BE2C (cell line): ENCODE measurements at regions not wholly inside any gene's neighbourhood (a gene's known extent, or its start where the extent isn't known, plus 50 kb on each side); places are given as distances from the start of the nearest gene placed in this dataset.
"Not testable (repeated sequence)": the region's sequence is repeated elsewhere in the genome, so short reads cannot be mapped to it uniquely, and the experiment has no call there.

Experiments
- DNase-seq: peaks from one replicate; pipeline ENCODE4 v3.0.0-alpha.2; 2020
- H3K27me3 ChIP-seq: fragments of 250-450 bp; sonication (Bioruptor Pico); 2 replicates; pipeline ENCODE4 v1.5.1; 2020; ENCODE audit warnings: mild to moderate bottlenecking
- H3K36me3 ChIP-seq: fragments of 250-450 bp; sonication (Bioruptor Pico); 2 replicates; pipeline ENCODE4 v1.5.1; 2020; ENCODE audit warnings: mild to moderate bottlenecking
- H3K4me1 ChIP-seq: fragments of 250-450 bp; sonication (Bioruptor Pico); 2 replicates; pipeline ENCODE4 v1.5.1; 2020
- H3K4me3 ChIP-seq: 2 replicates; pipeline ENCODE4 v1.5.1; 2011; ENCODE audit warnings: low read depth, low read length
- H3K9me3 ChIP-seq: fragments of 250-450 bp; sonication (Bioruptor Pico); 2 replicates; pipeline ENCODE4 v1.5.1; 2020
- CTCF ChIP-seq: IDR thresholded peaks from 2 replicates; pipeline ENCODE4 v1.5.1; 2012; ENCODE audit warnings: mild to moderate bottlenecking, low read depth, low read length

GRCh38 chr9:24009322-24009721 lies 183.3 kb upstream of the ELAVL2 start:
- no peak for DNase-seq
- TF ChIP-seq CTCF, result no peak
- no peak overlapping the region for H3K4me3 ChIP-seq
- no peaks in the 10 kb centered on the region for H3K36me3 ChIP-seq
- H3K4me1 ChIP-seq, result no peaks in the 10 kb centered on the region
- no peaks in the 10 kb centered on the region for H3K27me3 ChIP-seq
- H3K9me3 ChIP-seq, result no peaks in the 10 kb centered on the region

- Histone ChIP-seq H3K4me1 (no peaks in the 10 kb centered on the region), H3K27me3 (no peaks in the 10 kb centered on the region), H3K9me3 (no peaks in the 10 kb centered on the region), H3K36me3 (no peaks in the 10 kb centered on the region), H3K4me3 (no peak overlapping the region)
- DNase-seq, result no peak
- TF ChIP-seq CTCF, result no peak
These were observed 181.1 kb upstream of the ELAVL2 start for GRCh38 chr9:24007185-24007584.

DNA sequence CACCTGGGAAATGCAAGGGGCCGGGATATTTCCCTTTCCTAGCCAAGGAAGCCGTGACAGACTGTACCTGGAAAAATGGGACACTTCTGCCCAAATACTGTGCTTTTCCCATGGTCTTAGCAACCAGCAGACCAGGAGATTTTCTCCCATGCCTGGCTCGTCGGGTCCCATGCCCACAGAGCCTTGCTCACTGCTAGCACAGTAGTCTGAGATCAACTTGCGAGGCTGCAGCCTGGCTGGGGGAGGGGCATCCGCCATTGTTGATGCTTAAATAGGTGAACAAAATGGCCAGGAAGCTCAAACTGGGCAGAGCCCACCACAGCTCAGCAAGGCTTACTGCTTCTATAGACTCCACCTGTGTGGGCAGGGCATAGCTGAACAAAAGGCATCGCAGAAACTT lies 165.8 kb upstream of the ELAVL2 start:
- H3K27me3 ChIP-seq, H3K9me3 ChIP-seq, H3K36me3 ChIP-seq, DNase-seq, H3K4me1 ChIP-seq, H3K4me3 ChIP-seq: not testable (repeated sequence)

DNA sequence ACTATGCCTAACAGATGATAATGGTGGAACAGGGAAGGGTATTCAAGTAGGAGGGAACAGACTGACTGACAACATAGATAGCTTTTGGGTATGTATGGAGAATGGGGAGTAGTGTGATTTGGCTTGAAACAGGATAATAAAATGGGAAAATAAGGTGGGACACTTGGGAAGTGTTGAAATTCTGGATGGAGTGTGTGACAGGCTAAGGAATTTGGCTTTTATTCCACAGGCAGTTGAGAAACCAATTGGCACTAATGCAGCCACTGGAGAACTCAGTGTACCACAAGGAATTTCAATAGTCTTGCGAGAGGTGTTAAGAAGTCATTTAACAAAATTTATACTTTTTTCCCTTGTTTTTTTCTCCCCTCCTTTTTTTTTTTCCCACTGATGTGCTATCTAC lies 153.5 kb upstream of the ELAVL2 start:
- no peaks in the 10 kb centered on the region for H3K9me3 ChIP-seq
- H3K27me3 ChIP-seq, result no peaks in the 10 kb centered on the region
- DNase-seq, result no peak
- TF ChIP-seq CTCF, result no peak
- no peaks in the 10 kb centered on the region for H3K36me3 ChIP-seq
- H3K4me3 ChIP-seq, result no peak overlapping the region
- H3K4me1 ChIP-seq, result no peaks in the 10 kb centered on the region

GRCh38 chr9:23962101-23962500 lies 136.1 kb upstream of the ELAVL2 start:
- H3K4me3 ChIP-seq, result no peak overlapping the region
- no peaks in the 10 kb centered on the region for H3K4me1 ChIP-seq
- no peak for TF ChIP-seq CTCF
- H3K9me3 ChIP-seq, result no peaks in the 10 kb centered on the region
- DNase-seq, result no peak
- H3K27me3 ChIP-seq, result no peaks in the 10 kb centered on the region
- H3K36me3 ChIP-seq, result no peaks in the 10 kb centered on the region

GRCh38 chr9:23945897-23946296 lies 119.9 kb upstream of the ELAVL2 start:
- Histone ChIP-seq H3K9me3 (no peaks in the 10 kb centered on the region; the same call in 1 of the 2 replicates), H3K4me1 (no peaks in the 10 kb centered on the region), H3K27me3 (no peaks in the 10 kb centered on the region), H3K36me3 (no peaks in the 10 kb centered on the region), H3K4me3 (no peak overlapping the region)
- no peak for TF ChIP-seq CTCF
- no peak for DNase-seq

- H3K4me3 ChIP-seq, result no peak overlapping the region
- H3K27me3 ChIP-seq, result no peaks in the 10 kb centered on the region
- H3K4me1 ChIP-seq, result no peaks in the 10 kb centered on the region
- H3K36me3 ChIP-seq, result no peaks in the 10 kb centered on the region
- DNase-seq, result no peak
- TF ChIP-seq CTCF, result no peak
- no peaks in the 10 kb centered on the region; the same call in 1 of the 2 replicates for H3K9me3 ChIP-seq
These were observed 115.0 kb upstream of the ELAVL2 start for GRCh38 chr9:23941051-23941450.
